ENCODE measurements at regions not wholly inside any gene's neighbourhood (a gene's known extent, or its start where the extent isn't known, plus 50 kb on each side); places are given as distances from the start of the nearest gene placed in this dataset.
"Not testable (repeated sequence)": the region's sequence is repeated elsewhere in the genome, so short reads cannot be mapped to it uniquely, and the experiment has no call there.

GRCh38 chr11:72525466-72525865 is 91.1 kb upstream of the CLPB start:
- WGBS (ENCODE audit: insufficient coverage): no CpG with 5 or more reads among the region's 3 CpGs
- Histone ChIP-seq H3K27me3 (replicated peaks in 2 of 5; ENCODE audit: control insufficient read depth in 4 of 5, insufficient read depth in 5 of 5, low read length in 4 of 5) (peaks cover 0 to 6% (median 2%) of the 10 kb centered on the region in 5 experiments), H3K9me3 (ENCODE audit: control extremely low read depth in 1 of 5, control insufficient read depth in 4 of 5, insufficient read depth in 2 of 5, low read depth in 1 of 5, low read length in 4 of 5) (no peaks in the 10 kb centered on the region), H3K36me3 (ENCODE audit: control insufficient read depth in 4 of 4, insufficient read depth in 4 of 4, low read length in 3 of 4) (no peaks in the 10 kb centered on the region), H3K4me1 (ENCODE audit: control extremely low read depth in 1 of 4, control insufficient read depth in 4 of 4, insufficient read depth in 4 of 4, low read length in 3 of 4) (no peaks in the 10 kb centered on the region), H3K27ac (ENCODE audit: insufficient read depth in 1 of 2, low read depth in 1 of 2, low read length in 2 of 2, poor library complexity in 1 of 2, severe bottlenecking in 2 of 2) (no peak overlapping the region), H3K4me3 (ENCODE audit: control insufficient read depth in 1 of 7, extremely low read depth in 1 of 7, insufficient read depth in 4 of 7, low read depth in 2 of 7, low read length in 6 of 7) (no peak overlapping the region)
- CTCF ChIA-PET: interaction anchor here (0.9 kb wide), 1 partner anchor 54 kb away, joined by 4 read pairs; no protein-coding TSS in a partner anchor
- POLR2A ChIA-PET: no interaction called here
- DNase-seq: peak in 2 of 3 donors; percentile 14 to 32

GRCh38 chr11:72524711-72525110 is 90.4 kb upstream of the CLPB start:
- H3K36me3 ChIP-seq (ENCODE audit: control insufficient read depth in 4 of 4, insufficient read depth in 4 of 4, low read length in 3 of 4): no peaks in the 10 kb centered on the region
- no peak overlapping the region for H3K4me3 ChIP-seq (ENCODE audit: control insufficient read depth in 1 of 7, extremely low read depth in 1 of 7, insufficient read depth in 4 of 7, low read depth in 2 of 7, low read length in 6 of 7)
- POLR2A ChIA-PET: no interaction called here
- no peaks in the 10 kb centered on the region for H3K9me3 ChIP-seq (ENCODE audit: control extremely low read depth in 1 of 5, control insufficient read depth in 4 of 5, insufficient read depth in 2 of 5, low read depth in 1 of 5, low read length in 4 of 5)
- 100% methylated on average over 2 of the region's 2 CpGs for WGBS (ENCODE audit: insufficient coverage)
- H3K4me1 ChIP-seq (ENCODE audit: control extremely low read depth in 1 of 4, control insufficient read depth in 4 of 4, insufficient read depth in 4 of 4, low read length in 3 of 4): peaks cover 0 to 5% (median 4%) of the 10 kb centered on the region in 4 experiments
- CTCF ChIA-PET: interaction anchor here (0.6 kb wide), 1 partner anchor 1683 kb away, joined by 3 read pairs; no protein-coding TSS in a partner anchor
- H3K27ac ChIP-seq (ENCODE audit: insufficient read depth in 1 of 2, low read depth in 1 of 2, low read length in 2 of 2, poor library complexity in 1 of 2, severe bottlenecking in 2 of 2): no peak overlapping the region
- no peak for DNase-seq
- H3K27me3 ChIP-seq (replicated peaks in 2 of 5; ENCODE audit: control insufficient read depth in 4 of 5, insufficient read depth in 5 of 5, low read length in 4 of 5): peaks cover 0 to 6% (median 0%) of the 10 kb centered on the region in 5 experiments

GRCh38 chr11:72523991-72524390 is 89.7 kb upstream of the CLPB start:
- ChIA-PET CTCF (no interaction called here), POLR2A (no interaction called here)
- Histone ChIP-seq H3K27ac (ENCODE audit: insufficient read depth in 1 of 2, low read depth in 1 of 2, low read length in 2 of 2, poor library complexity in 1 of 2, severe bottlenecking in 2 of 2) (no peak overlapping the region), H3K4me3 (ENCODE audit: control insufficient read depth in 1 of 7, extremely low read depth in 1 of 7, insufficient read depth in 4 of 7, low read depth in 2 of 7, low read length in 6 of 7) (no peak overlapping the region), H3K27me3 (replicated peaks in 2 of 5; ENCODE audit: control insufficient read depth in 4 of 5, insufficient read depth in 5 of 5, low read length in 4 of 5) (peaks cover 0 to 6% (median 0%) of the 10 kb centered on the region in 5 experiments), H3K4me1 (ENCODE audit: control extremely low read depth in 1 of 4, control insufficient read depth in 4 of 4, insufficient read depth in 4 of 4, low read length in 3 of 4) (peaks cover 0 to 9% (median 9%) of the 10 kb centered on the region in 4 experiments), H3K9me3 (ENCODE audit: control extremely low read depth in 1 of 5, control insufficient read depth in 4 of 5, insufficient read depth in 2 of 5, low read depth in 1 of 5, low read length in 4 of 5) (no peaks in the 10 kb centered on the region), H3K36me3 (ENCODE audit: control insufficient read depth in 4 of 4, insufficient read depth in 4 of 4, low read length in 3 of 4) (no peaks in the 10 kb centered on the region)
- DNase-seq: no peak
- 100% methylated on average over 2 of the region's 2 CpGs for WGBS (ENCODE audit: insufficient coverage)

GRCh38 chr11:72522186-72522585 is 87.9 kb upstream of the CLPB start:
- Histone ChIP-seq H3K36me3 (ENCODE audit: control insufficient read depth in 4 of 4, insufficient read depth in 4 of 4, low read length in 3 of 4) (no peaks in the 10 kb centered on the region), H3K4me1 (ENCODE audit: control extremely low read depth in 1 of 4, control insufficient read depth in 4 of 4, insufficient read depth in 4 of 4, low read length in 3 of 4) (peaks cover 0 to 9% (median 9%) of the 10 kb centered on the region in 4 experiments), H3K27me3 (replicated peaks in 2 of 5; ENCODE audit: control insufficient read depth in 4 of 5, insufficient read depth in 5 of 5, low read length in 4 of 5) (peaks cover 0 to 6% (median 0%) of the 10 kb centered on the region in 5 experiments), H3K27ac (ENCODE audit: insufficient read depth in 1 of 2, low read depth in 1 of 2, low read length in 2 of 2, poor library complexity in 1 of 2, severe bottlenecking in 2 of 2) (no peak overlapping the region), H3K4me3 (ENCODE audit: control insufficient read depth in 1 of 7, extremely low read depth in 1 of 7, insufficient read depth in 4 of 7, low read depth in 2 of 7, low read length in 6 of 7) (no peak overlapping the region), H3K9me3 (ENCODE audit: control extremely low read depth in 1 of 5, control insufficient read depth in 4 of 5, insufficient read depth in 2 of 5, low read depth in 1 of 5, low read length in 4 of 5) (no peaks in the 10 kb centered on the region)
- WGBS (ENCODE audit: insufficient coverage): 93% methylated on average over 3 of the region's 6 CpGs
- CTCF ChIA-PET: no interaction called here
- POLR2A ChIA-PET: no interaction called here
- DNase-seq: no peak

- no CpG with 5 or more reads among the region's 1 CpG for WGBS (ENCODE audit: insufficient coverage)
- Histone ChIP-seq H3K9me3 (ENCODE audit: control extremely low read depth in 1 of 5, control insufficient read depth in 4 of 5, insufficient read depth in 2 of 5, low read depth in 1 of 5, low read length in 4 of 5) (no peaks in the 10 kb centered on the region), H3K27me3 (replicated peaks in 2 of 5; ENCODE audit: control insufficient read depth in 4 of 5, insufficient read depth in 5 of 5, low read length in 4 of 5) (peaks cover 0 to 6% (median 0%) of the 10 kb centered on the region in 5 experiments), H3K4me1 (ENCODE audit: control extremely low read depth in 1 of 4, control insufficient read depth in 4 of 4, insufficient read depth in 4 of 4, low read length in 3 of 4) (peaks cover 0 to 9% (median 9%) of the 10 kb centered on the region in 4 experiments), H3K4me3 (ENCODE audit: control insufficient read depth in 1 of 7, extremely low read depth in 1 of 7, insufficient read depth in 4 of 7, low read depth in 2 of 7, low read length in 6 of 7) (no peak overlapping the region), H3K36me3 (ENCODE audit: control insufficient read depth in 4 of 4, insufficient read depth in 4 of 4, low read length in 3 of 4) (no peaks in the 10 kb centered on the region), H3K27ac (ENCODE audit: insufficient read depth in 1 of 2, low read depth in 1 of 2, low read length in 2 of 2, poor library complexity in 1 of 2, severe bottlenecking in 2 of 2) (no peak overlapping the region)
- ChIA-PET CTCF (no interaction called here), POLR2A (no interaction called here)
- DNase-seq: no peak
Measured at GRCh38 chr11:72521664-72522063, 87.3 kb upstream of the CLPB start.

- Histone ChIP-seq H3K36me3 (ENCODE audit: control insufficient read depth in 4 of 4, insufficient read depth in 4 of 4, low read length in 3 of 4) (no peaks in the 10 kb centered on the region), H3K4me1 (ENCODE audit: control extremely low read depth in 1 of 4, control insufficient read depth in 4 of 4, insufficient read depth in 4 of 4, low read length in 3 of 4) (peaks cover 0 to 9% (median 9%) of the 10 kb centered on the region in 4 experiments), H3K27ac (ENCODE audit: insufficient read depth in 1 of 2, low read depth in 1 of 2, low read length in 2 of 2, poor library complexity in 1 of 2, severe bottlenecking in 2 of 2) (no peak overlapping the region), H3K27me3 (replicated peaks in 2 of 5; ENCODE audit: control insufficient read depth in 4 of 5, insufficient read depth in 5 of 5, low read length in 4 of 5) (peaks cover 0 to 6% (median 0%) of the 10 kb centered on the region in 5 experiments), H3K9me3 (ENCODE audit: control extremely low read depth in 1 of 5, control insufficient read depth in 4 of 5, insufficient read depth in 2 of 5, low read depth in 1 of 5, low read length in 4 of 5) (no peaks in the 10 kb centered on the region), H3K4me3 (ENCODE audit: control insufficient read depth in 1 of 7, extremely low read depth in 1 of 7, insufficient read depth in 4 of 7, low read depth in 2 of 7, low read length in 6 of 7) (no peak overlapping the region)
- WGBS (ENCODE audit: insufficient coverage): 95% methylated on average over 3 of the region's 5 CpGs
- POLR2A ChIA-PET: interaction anchor here (0.6 kb wide), 1 partner anchor 29 kb away, joined by 3 read pairs; no protein-coding TSS in a partner anchor
- CTCF ChIA-PET: interaction anchor here (1.2 kb wide), 1 partner anchor 65 kb away, joined by 3 read pairs; no protein-coding TSS in a partner anchor
- no peak for DNase-seq
Measured at GRCh38 chr11:72520815-72521214, 86.5 kb upstream of the CLPB start.

- H3K4me1 ChIP-seq (ENCODE audit: control extremely low read depth in 1 of 4, control insufficient read depth in 4 of 4, insufficient read depth in 4 of 4, low read length in 3 of 4); H3K27ac ChIP-seq (ENCODE audit: insufficient read depth in 1 of 2, low read depth in 1 of 2, low read length in 2 of 2, poor library complexity in 1 of 2, severe bottlenecking in 2 of 2); CTCF ChIA-PET; POLR2A ChIA-PET; H3K36me3 ChIP-seq (ENCODE audit: control insufficient read depth in 4 of 4, insufficient read depth in 4 of 4, low read length in 3 of 4); H3K9me3 ChIP-seq (ENCODE audit: control extremely low read depth in 1 of 5, control insufficient read depth in 4 of 5, insufficient read depth in 2 of 5, low read depth in 1 of 5, low read length in 4 of 5); H3K27me3 ChIP-seq (replicated peaks in 2 of 5; ENCODE audit: control insufficient read depth in 4 of 5, insufficient read depth in 5 of 5, low read length in 4 of 5): not testable (repeated sequence)
- 86% methylated on average over 2 of the region's 2 CpGs for WGBS (ENCODE audit: insufficient coverage)
- H3K4me3 ChIP-seq (ENCODE audit: control insufficient read depth in 1 of 7, extremely low read depth in 1 of 7, insufficient read depth in 4 of 7, low read depth in 2 of 7, low read length in 6 of 7): peak overlapping the region in 2 of 7 experiments; percentile 68 to 74
- peak in 2 of 3 donors; percentile 10 to 29 for DNase-seq
Measured at GRCh38 chr11:72519882-72520281, 85.6 kb upstream of the CLPB start.
